ENCODE measurements at regions not wholly inside any gene's neighbourhood (a gene's known extent, or its start where the extent isn't known, plus 50 kb on each side); places are given as distances from the start of the nearest gene placed in this dataset.

DNA sequence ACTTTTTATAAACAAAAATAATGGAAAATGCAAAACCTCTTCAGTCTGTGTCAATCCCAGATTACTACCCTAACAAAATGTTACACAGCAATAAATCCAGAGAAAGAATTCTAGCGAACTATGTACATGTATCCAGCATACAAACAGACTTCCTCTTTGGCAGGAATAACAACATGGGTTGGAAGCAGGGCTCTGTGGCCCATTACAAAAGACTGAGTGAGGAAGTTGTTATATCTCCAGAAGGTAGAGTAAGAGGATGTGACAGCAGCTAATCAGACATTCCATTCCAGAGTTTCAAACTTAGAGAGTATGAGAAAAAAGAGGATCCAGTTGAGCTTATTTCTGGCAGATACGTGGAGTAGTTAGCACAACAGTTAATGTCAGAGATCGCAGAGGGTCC lies 294.0 kb upstream of the PLSCR5 start:
- Histone ChIP-seq H3K27ac (no peak overlapping the region), H3K9me3 (ENCODE audit: severe bottlenecking) (no peaks in the 10 kb centered on the region), H3K27me3 (ENCODE audit: insufficient read depth, low read depth, severe bottlenecking) (no peaks in the 10 kb centered on the region), H3K36me3 (no peaks in the 10 kb centered on the region), H3K4me3 (ENCODE audit: low read depth, low read length) (no peak overlapping the region)
- no peak for DNase-seq
- TF ChIP-seq, protein P1, sequence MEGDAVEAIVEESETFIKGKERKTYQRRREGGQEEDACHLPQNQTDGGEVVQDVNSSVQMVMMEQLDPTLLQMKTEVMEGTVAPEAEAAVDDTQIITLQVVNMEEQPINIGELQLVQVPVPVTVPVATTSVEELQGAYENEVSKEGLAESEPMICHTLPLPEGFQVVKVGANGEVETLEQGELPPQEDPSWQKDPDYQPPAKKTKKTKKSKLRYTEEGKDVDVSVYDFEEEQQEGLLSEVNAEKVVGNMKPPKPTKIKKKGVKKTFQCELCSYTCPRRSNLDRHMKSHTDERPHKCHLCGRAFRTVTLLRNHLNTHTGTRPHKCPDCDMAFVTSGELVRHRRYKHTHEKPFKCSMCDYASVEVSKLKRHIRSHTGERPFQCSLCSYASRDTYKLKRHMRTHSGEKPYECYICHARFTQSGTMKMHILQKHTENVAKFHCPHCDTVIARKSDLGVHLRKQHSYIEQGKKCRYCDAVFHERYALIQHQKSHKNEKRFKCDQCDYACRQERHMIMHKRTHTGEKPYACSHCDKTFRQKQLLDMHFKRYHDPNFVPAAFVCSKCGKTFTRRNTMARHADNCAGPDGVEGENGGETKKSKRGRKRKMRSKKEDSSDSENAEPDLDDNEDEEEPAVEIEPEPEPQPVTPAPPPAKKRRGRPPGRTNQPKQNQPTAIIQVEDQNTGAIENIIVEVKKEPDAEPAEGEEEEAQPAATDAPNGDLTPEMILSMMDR (IDR thresholded peaks at IDR 0.05; ENCODE audit: low read depth, low read length), result no peak

DNA sequence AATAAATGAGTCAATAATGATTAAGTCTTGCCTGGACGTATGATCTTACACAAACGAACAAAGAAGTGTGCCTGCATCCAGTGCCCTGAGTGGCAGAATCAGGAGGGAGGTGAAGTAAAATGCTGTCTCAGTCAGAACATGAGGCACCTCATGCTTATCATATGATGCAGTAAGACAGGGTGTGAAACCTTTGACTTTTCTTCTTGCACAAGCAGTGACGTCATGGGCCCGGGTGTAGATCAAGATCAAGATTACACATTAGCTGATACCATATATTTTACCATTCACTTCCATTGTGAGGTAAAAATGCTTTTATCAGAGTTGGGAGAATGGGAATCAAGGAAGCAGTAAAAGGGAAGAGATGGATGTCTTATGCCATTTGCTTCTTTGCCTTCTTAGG lies 291.6 kb upstream of the PLSCR5 start:
- TF ChIP-seq, protein P1 (IDR thresholded peaks at IDR 0.05; ENCODE audit: low read depth, low read length), result no peak
- no peaks in the 10 kb centered on the region for H3K27me3 ChIP-seq (ENCODE audit: insufficient read depth, low read depth, severe bottlenecking)
- no peak for DNase-seq
- H3K9me3 ChIP-seq (ENCODE audit: severe bottlenecking), result no peaks in the 10 kb centered on the region
- no peak overlapping the region for H3K27ac ChIP-seq
- H3K4me3 ChIP-seq (ENCODE audit: low read depth, low read length), result no peak overlapping the region
- no peaks in the 10 kb centered on the region for H3K36me3 ChIP-seq

DNA sequence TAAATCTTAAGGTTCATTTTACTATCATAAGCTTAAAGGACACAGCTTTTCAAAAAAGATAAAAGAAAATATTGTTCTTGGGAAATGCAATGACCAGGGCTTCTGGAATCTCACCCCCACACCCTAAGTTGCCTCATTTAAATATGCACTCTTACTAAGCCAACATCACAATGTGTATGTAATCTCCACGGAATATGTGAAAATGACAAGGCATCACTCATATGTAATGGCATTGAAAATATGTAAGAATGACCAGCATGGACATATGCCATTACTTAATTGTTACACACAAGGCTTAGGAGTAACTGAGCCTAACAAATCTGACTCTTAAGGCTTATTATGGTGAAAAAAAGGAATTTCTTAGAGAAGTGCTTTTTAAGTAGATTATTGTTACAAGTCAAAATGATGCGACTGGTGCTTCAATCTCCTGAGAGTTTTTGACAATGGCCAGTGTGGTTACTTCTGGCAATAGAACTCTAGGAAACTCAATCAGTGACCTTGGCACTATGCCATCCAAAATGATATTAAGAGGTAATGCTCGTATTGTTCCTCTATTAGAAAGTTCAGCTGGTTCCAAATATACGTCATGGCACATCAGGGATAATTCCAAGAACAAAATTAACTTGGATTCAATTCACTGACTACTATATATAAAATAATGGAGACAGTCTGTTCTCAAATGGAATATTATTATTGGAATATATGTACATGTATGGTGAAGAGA lies 290.0 kb upstream of the PLSCR5 start:
- H3K36me3 ChIP-seq, result no peaks in the 10 kb centered on the region
- DNase-seq, result no peak
- H3K9me3 ChIP-seq (ENCODE audit: severe bottlenecking), result no peaks in the 10 kb centered on the region
- no peaks in the 10 kb centered on the region for H3K27me3 ChIP-seq (ENCODE audit: insufficient read depth, low read depth, severe bottlenecking)
- H3K27ac ChIP-seq, result no peak overlapping the region
- no peak overlapping the region for H3K4me3 ChIP-seq (ENCODE audit: low read depth, low read length)
- TF ChIP-seq, protein P1 (IDR thresholded peaks at IDR 0.05; ENCODE audit: low read depth, low read length), result no peak

DNA sequence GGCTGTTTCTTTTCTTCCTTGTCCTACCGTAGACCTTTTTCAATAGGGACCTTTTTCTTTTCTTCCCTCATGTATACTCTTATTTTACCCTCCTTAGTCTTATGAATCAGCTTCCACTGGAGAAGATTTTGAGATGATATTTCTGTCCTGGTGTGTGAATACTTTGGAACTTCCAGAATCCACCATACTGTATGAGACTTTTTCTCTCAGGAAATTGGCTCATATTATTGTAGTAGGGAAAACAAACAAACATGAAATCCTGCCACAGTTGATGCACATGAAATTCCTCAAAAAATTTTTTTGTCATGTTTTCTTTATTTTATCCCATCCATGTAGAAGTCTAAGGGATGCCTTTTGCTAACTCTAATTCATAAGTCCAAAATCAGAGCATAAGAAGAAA lies 289.3 kb upstream of the PLSCR5 start:
- Histone ChIP-seq H3K9me3 (ENCODE audit: severe bottlenecking) (no peaks in the 10 kb centered on the region), H3K36me3 (no peaks in the 10 kb centered on the region), H3K27ac (no peak overlapping the region), H3K27me3 (ENCODE audit: insufficient read depth, low read depth, severe bottlenecking) (no peaks in the 10 kb centered on the region), H3K4me3 (ENCODE audit: low read depth, low read length) (no peak overlapping the region)
- DNase-seq, result no peak
- TF ChIP-seq, protein P1 (IDR thresholded peaks at IDR 0.05; ENCODE audit: low read depth, low read length), result no peak

DNA sequence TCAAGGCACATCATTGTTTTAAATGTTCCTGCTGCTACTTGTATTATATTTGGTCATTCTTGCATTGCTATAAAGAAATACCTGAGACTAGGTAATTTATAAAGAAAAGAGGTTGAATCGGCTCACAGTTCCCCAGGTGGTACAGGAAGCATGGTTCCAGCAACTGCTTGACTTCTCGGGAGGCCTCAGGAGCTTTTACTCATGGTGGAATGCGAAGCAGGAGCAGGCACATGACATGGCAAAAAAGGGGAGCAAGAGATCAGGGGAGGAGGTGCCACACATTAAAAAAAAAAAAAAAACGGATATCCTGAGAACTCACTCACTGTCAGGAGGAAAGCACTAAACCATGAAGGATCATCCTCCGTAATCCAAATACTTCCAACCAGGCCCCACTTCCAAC lies 286.9 kb upstream of the PLSCR5 start:
- Histone ChIP-seq H3K27ac (no peak overlapping the region), H3K27me3 (ENCODE audit: insufficient read depth, low read depth, severe bottlenecking) (no peaks in the 10 kb centered on the region), H3K9me3 (ENCODE audit: severe bottlenecking) (no peaks in the 10 kb centered on the region), H3K4me3 (ENCODE audit: low read depth, low read length) (no peak overlapping the region), H3K36me3 (no peaks in the 10 kb centered on the region)
- TF ChIP-seq, protein P1 (IDR thresholded peaks at IDR 0.05; ENCODE audit: low read depth, low read length), result no peak
- no peak for DNase-seq

DNA sequence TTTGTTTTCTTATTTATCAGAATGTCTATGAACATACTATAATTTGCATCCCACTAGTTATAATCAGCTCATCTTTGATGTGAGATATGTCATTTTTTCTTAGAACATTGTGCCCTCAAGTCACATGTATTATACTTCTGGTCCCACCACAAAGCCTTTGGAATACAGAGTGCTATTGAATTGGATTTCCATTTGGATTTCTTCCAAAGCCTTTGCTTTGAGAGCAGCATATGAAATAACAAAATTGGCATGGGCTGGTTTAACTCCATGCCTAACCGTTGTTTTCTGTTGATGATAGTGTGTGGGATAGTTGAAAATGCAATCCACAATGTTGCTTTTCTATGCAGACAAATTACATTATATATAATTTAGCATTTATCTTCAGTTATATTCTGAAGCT lies 284.5 kb upstream of the PLSCR5 start:
- DNase-seq, result no peak
- TF ChIP-seq, protein P1 (IDR thresholded peaks at IDR 0.05; ENCODE audit: low read depth, low read length), result no peak
- H3K27me3 ChIP-seq (ENCODE audit: insufficient read depth, low read depth, severe bottlenecking), result no peaks in the 10 kb centered on the region

More for the DNA sequence above, 284.5 kb upstream of the PLSCR5 start:
- Histone ChIP-seq H3K9me3 (ENCODE audit: severe bottlenecking) (no peaks in the 10 kb centered on the region), H3K27ac (no peak overlapping the region), H3K36me3 (no peaks in the 10 kb centered on the region), H3K4me3 (ENCODE audit: low read depth, low read length) (no peak overlapping the region)
